GM21528 (cell line): ENCODE measurements at regions not wholly inside any gene's neighbourhood (a gene's known extent, or its start where the extent isn't known, plus 50 kb on each side); places are given as distances from the start of the nearest gene placed in this dataset.
"Not testable (repeated sequence)": the region's sequence is repeated elsewhere in the genome, so short reads cannot be mapped to it uniquely, and the experiment has no call there.

Experiments
- ATAC-seq: cut with Tn5 transposase; IDR thresholded peaks from one replicate; pipeline ENCODE4 v1.9.1; 2021; ENCODE audit warnings: mild to moderate bottlenecking, moderate library complexity; ENCODE audit not compliant: unreplicated experiment, low FRiP score

GRCh38 chr17:45585794-45586650, 95.5 kb upstream of the PLEKHM1 start:
- ATAC-seq, result peak; percentile 33

DNA sequence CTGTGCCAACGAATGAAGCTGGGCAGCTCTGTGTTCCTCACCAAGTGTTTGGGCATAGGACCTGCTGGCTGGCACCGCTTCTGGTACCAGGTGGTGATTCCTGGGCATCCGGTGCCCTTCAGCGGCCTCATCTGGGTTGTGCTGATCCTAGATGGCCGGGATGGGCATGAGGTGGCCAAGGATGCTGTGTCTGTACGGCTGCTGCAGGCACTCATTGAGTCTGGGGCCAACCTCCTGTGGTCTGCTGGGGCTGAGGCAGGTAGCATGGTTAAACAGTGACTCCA, 96.1 kb upstream of the PLEKHM1 start:
- not testable (repeated sequence) for ATAC-seq

GRCh38 chr17:45592433-45592923, 102.0 kb upstream of the PLEKHM1 start:
- ATAC-seq, result not testable (repeated sequence)

DNA sequence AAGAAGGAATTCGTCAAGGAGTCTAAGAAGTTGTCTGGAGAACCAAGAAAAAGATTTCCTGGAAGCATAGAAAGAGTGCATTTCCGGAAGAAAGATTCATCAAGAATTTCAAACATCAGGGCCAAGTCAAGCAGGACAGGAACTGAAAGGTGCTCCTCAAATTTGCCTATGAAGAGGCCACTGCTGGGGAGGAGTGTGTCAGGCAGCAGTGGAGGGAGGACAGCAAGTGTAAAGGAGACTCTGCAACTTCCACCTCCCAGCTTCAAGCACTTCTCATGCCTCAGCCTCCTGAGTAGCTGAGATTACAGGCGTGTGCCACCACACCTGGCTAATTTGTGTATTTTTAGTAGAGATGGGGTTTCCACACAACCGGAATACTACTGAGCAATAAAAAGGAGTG, 105.8 kb upstream of the PLEKHM1 start:
- ATAC-seq, result not testable (repeated sequence)

DNA sequence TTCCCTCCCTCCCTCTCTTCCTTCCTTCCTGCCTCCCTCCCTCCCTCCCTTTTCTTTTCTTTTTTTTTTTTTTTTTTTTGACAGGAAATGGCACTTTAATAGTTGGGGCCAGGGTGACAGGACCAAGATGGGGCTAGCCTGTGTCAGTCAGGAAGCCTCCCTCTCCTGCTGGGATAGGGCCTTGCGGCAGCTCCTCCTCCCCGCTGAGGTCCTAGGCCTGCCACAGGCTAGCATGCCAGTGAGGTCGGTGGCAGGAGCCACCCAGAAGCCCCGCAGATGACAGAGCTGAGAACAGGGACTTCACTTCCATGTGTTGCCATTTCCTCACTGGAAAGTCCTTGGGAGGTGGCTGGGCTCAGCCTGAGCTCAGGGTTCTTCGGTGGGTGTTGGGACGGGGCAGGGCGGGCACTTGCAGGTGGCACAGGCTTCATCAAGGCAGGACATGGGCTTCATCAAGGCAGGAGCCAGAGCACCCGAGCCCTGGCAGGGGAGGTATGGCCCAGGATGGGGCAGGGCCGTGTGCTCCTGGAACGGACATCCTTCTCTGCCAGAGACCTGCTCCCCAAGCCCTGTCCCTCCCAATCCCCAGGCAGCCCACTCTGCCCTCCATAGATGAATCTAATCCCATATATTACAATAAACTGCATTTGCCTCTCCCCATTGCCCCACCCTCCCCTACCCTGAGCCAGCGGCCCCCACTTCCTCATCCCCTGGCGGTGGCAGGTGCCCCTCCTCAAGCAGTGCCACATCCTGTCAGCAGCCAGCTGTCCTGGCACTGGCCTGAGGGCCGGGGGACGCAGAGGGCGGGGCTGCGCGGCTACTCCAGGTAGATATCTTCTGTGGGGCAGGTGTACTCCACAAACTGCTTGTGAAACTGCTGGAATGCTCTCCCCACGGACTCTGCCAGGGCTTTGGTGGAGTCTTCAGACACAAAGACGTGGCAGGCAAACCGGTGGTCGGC, 109.8 kb upstream of the PLEKHM1 start:
- ATAC-seq, result not testable (repeated sequence)

- ATAC-seq, result not testable (repeated sequence)
Measured at GRCh38 chr17:45601013-45601412, 110.5 kb upstream of the PLEKHM1 start.

GRCh38 chr17:45601605-45602539, 111.4 kb upstream of the PLEKHM1 start:
- ATAC-seq, result not testable (repeated sequence)

GRCh38 chr17:45605751-45606150, 115.2 kb upstream of the PLEKHM1 start:
- not testable (repeated sequence) for ATAC-seq

- ATAC-seq, result peak; percentile 98
Measured at GRCh38 chr17:45619984-45620405, 129.5 kb upstream of the PLEKHM1 start.

- ATAC-seq, result peak; percentile 54
Measured at GRCh38 chr17:45620468-45620867, 129.9 kb upstream of the PLEKHM1 start.

GRCh38 chr17:45621087-45621486, 130.6 kb upstream of the PLEKHM1 start:
- not testable (repeated sequence) for ATAC-seq

DNA sequence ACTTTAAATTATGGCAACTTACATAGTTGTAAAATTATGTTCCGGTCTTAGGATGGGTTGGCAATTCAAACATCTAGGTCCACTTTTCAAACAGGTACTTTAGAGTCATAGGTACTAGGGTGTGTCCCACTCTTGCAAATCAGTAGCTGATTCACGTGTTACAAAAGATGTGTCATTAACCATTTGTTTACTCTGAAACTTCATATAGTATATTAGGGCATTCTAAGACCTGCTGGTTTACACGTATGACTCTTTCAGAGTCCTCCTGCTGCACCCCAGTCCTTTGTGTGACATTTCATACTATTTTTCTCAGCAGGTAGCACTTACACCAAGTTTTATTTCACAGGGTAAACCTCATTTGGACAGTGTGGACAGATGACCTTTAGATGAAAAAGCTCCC, 131.8 kb upstream of the PLEKHM1 start:
- ATAC-seq, result not testable (repeated sequence)

GRCh38 chr17:45628019-45628418, 137.5 kb upstream of the PLEKHM1 start:
- ATAC-seq, result no peak

- ATAC-seq, result no peak
Measured at GRCh38 chr17:45631941-45632340, 141.4 kb upstream of the PLEKHM1 start.

DNA sequence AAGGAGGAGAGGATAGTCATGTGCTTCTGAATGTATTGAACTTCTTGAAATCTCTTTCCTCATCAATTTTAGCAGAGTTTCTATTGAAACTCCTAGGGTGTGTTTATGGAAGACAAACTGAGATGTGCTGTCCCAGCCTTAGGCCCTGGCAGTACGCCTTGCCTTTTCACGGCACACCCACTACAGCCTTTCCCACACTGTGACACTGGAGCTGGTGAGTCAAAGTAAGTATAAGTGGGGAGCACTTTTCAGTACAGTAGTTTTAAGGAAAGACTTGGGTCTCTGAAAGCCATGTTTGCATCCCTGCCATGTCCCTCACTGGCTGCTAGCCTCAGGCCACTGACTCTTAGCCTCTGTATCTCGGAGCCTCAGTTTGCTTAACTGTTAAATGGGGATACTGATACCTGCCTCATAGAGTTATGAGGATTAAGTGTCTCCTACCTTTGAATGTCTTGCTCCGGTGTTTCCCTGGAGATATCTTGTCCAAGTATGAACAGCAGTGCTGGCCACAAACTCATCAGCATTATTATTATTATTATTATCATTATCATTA, 144.7 kb upstream of the CRHR1 start:
- no peak for ATAC-seq

DNA sequence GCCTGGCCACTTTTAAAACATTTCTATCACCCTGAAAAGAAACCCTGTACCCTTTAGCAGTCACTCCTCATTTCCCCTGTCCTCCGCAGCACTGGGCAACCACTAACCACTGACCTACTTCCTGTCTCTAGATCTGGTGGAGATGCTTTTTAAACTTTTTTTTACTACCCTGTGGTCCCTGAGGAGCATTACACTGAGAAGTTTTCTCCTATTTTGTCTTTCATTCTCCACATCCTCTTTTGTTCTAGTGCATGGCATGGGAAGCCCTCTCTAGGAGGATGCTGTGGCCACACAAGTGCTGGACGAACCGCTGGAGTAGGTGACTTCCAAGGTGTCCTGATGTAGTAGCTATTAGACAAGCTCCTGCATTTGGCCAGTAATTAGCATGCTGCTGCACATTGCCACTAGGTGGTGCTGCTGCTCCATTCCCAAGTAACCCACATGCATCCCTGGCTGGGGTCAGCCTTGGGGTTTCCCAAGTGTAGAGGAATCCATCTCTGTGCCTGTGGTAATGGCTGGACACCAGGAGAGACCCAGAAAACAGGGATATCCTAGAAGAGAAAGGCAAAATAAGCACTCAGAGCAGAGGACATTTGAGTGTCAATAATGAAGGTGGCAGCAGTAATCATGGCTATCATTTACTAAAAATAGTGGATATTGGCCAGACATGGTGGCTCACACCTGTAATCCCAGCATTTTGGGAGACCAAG, 143.8 kb upstream of the CRHR1 start:
- no peak for ATAC-seq

DNA sequence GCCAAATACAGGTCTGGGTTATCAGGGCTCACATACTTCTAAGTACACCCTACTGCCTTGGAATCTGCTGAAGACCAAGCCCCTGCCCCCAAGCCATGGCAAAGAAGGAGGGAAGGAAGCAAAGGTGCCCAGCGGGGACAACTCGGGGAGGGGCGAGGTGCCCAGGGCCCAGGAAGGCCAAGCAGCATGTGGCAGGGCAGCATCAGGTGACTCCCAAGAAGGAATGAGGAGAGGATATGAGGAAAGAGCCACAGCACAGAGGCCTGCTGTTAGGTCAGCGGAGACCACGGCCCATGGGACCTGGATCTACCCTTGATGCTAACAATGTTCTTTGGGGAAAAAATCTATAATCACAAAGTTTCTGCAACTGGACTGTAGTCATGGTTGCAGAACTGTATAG, 142.6 kb upstream of the CRHR1 start:
- ATAC-seq, result no peak

- no peak for ATAC-seq
Measured at GRCh38 chr17:45643591-45643990, 140.5 kb upstream of the CRHR1 start.

DNA sequence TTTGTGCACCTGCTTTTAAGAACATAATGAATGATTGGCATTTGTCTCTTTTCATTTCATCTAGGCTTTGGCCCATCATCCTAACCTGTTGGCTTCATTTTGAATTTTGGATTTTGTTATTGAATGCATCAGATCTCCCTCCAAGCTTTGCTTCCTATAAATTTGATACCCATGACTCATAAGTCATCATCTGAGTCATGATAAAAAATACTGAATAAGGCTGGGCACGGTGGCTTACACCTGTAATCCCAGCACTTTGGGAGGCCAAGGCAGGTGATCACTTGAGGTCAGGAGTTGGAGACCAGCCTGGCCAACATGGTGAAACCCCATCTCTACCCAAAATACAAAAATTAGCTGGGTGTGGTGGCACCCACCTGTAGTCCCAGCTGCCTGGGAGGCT, 139.5 kb upstream of the CRHR1 start:
- ATAC-seq, result not testable (repeated sequence)
